IMR-90 (cell line): ENCODE measurements at regions not wholly inside any gene's neighbourhood (a gene's known extent, or its start where the extent isn't known, plus 50 kb on each side); places are given as distances from the start of the nearest gene placed in this dataset.

ENCODE experiments used
- ATAC-seq: fragments of 200-7000 bp; cut with Tn5 transposase; 2 replicates; pipeline ENCODE4 v1.9.1; 2020; ENCODE audit warnings: low read depth, mild to moderate bottlenecking, moderate library complexity
- BruUV-seq: library from RNA; stranded (reverse); fragments of 400-500 nt; replicated peaks from 2 replicates; lab custom pipeline; 2021; lab: Mats Ljungman, UMichigan
- CTCF ChIA-PET: fragments of 300-600 bp; formaldehyde crosslinking; extraction: SDS; loops from one replicate; lab custom pipeline; 2021; ENCODE audit warnings: antibody characterized with exemption; lab: Yijun Ruan, JAX
- POLR2A ChIA-PET: fragments of 300-600 bp; sonication (Branson Sonifier 250); formaldehyde crosslinking; loops from one replicate; lab custom pipeline; 2022; ENCODE audit warnings: antibody characterized with exemption; ENCODE audit not compliant: unreplicated experiment; lab: Charles Lee
- DNase-seq: peaks from one replicate; pipeline ENCODE4 v3.0.0; 2013
- H2AFZ ChIP-seq: replicated peaks from 2 replicates; pipeline ENCODE3; 2013; ENCODE audit warnings: low read length, mild to moderate bottlenecking; ENCODE audit not compliant: poor library complexity
- H2AK5ac ChIP-seq: 2 replicates; pipeline ENCODE4 v1.6.1; 2013; ENCODE audit warnings: low read depth, low read length, inconsistent platforms
- H2AK9ac ChIP-seq: replicated peaks from 2 replicates; pipeline ENCODE3; 2013; ENCODE audit warnings: mild to moderate bottlenecking, low read depth, low read length, moderate library complexity; ENCODE audit not compliant: poor library complexity
- H2BK120ac ChIP-seq: 2 replicates; pipeline ENCODE4 v1.6.1; 2013; ENCODE audit warnings: low read depth, low read length, inconsistent platforms
- H2BK15ac ChIP-seq: 3 replicates; pipeline ENCODE4 v1.6.1; 2013; ENCODE audit warnings: low read depth, low read length, inconsistent platforms
- H2BK20ac ChIP-seq: 2 replicates; pipeline ENCODE4 v1.6.1; 2013; ENCODE audit warnings: low read depth, mild to moderate bottlenecking, inconsistent platforms, low read length, moderate library complexity
- H2BK5ac ChIP-seq: 2 replicates; pipeline ENCODE4 v1.6.1; 2013; ENCODE audit warnings: mild to moderate bottlenecking, low read depth, low read length, inconsistent platforms; ENCODE audit not compliant: poor library complexity, severe bottlenecking
- H3K14ac ChIP-seq: replicated peaks from 2 replicates; pipeline ENCODE4 v1.6.1; 2013; ENCODE audit warnings: low read depth, low read length, inconsistent platforms
- H3K18ac ChIP-seq: 2 replicates; pipeline ENCODE4 v1.6.1; 2013; ENCODE audit warnings: low read depth, low read length, control low read depth
- H3K23ac ChIP-seq: 2 replicates; pipeline ENCODE4 v1.6.1; 2013; ENCODE audit warnings: low read depth, low read length, inconsistent platforms
- H3K27ac ChIP-seq: 2 replicates; pipeline ENCODE4 v1.5.1; 2013; ENCODE audit warnings: mild to moderate bottlenecking, control low read depth, low read length; ENCODE audit not compliant: insufficient read depth
- H3K27me3 ChIP-seq: 2 replicates; pipeline ENCODE4 v1.6.1; 2013; ENCODE audit warnings: low read length; ENCODE audit not compliant: control insufficient read depth, insufficient read depth
- H3K36me3 ChIP-seq: 2 replicates; pipeline ENCODE4 v1.6.1; 2013; ENCODE audit warnings: low read length, mixed read lengths; ENCODE audit not compliant: control insufficient read depth, insufficient read depth
- H3K4ac ChIP-seq: 2 replicates; pipeline ENCODE4 v1.6.1; 2013; ENCODE audit warnings: low read depth, low read length, inconsistent platforms
- H3K4me1 ChIP-seq: 2 replicates; pipeline ENCODE4 v1.6.1; 2013; ENCODE audit warnings: low read length, mixed read lengths; ENCODE audit not compliant: control insufficient read depth, insufficient read depth
- H3K4me2 ChIP-seq: 2 replicates; pipeline ENCODE4 v1.6.1; 2013; ENCODE audit warnings: low read depth, mild to moderate bottlenecking, control low read depth, low read length, moderate library complexity
- H3K4me3 ChIP-seq: 2 replicates; pipeline ENCODE4 v1.5.1; 2013; ENCODE audit warnings: low read depth, mild to moderate bottlenecking, control low read depth, low read length, moderate library complexity; ENCODE audit not compliant: insufficient read depth
- H3K56ac ChIP-seq: 2 replicates; pipeline ENCODE4 v1.6.1; 2013; ENCODE audit warnings: low read length, inconsistent platforms; ENCODE audit not compliant: insufficient read depth; ENCODE audit errors: extremely low read depth
- H3K79me1 ChIP-seq, 2 experiments: 2 replicates each; pipeline ENCODE4 v1.6.1; 2013; ENCODE audit warnings: low read length in 2 of 2, inconsistent platforms in 1 of 2, low read depth in 1 of 2
- H3K9ac ChIP-seq: 2 replicates; pipeline ENCODE4 v1.6.1; 2013; ENCODE audit warnings: low read depth, low read length, control low read depth
- H3K9me1 ChIP-seq: 2 replicates; pipeline ENCODE4 v1.6.1; 2013; ENCODE audit warnings: low read length, inconsistent platforms; ENCODE audit not compliant: insufficient read depth
- H3K9me3 ChIP-seq: 2 replicates; pipeline ENCODE4 v1.6.1; 2013; ENCODE audit warnings: low read length; ENCODE audit not compliant: control insufficient read depth, insufficient read depth
- H4K20me1 ChIP-seq: 2 replicates; pipeline ENCODE4 v1.6.1; 2013; ENCODE audit warnings: low read length, inconsistent platforms; ENCODE audit not compliant: insufficient read depth
- H4K5ac ChIP-seq: 2 replicates; pipeline ENCODE4 v1.6.1; 2013; ENCODE audit warnings: mild to moderate bottlenecking, low read depth, low read length, control low read depth
- H4K8ac ChIP-seq, 2 experiments: 2 replicates each; pipeline ENCODE4 v1.6.1; 2013; ENCODE audit warnings: low read depth in 2 of 2, low read length in 2 of 2, control low read depth in 1 of 2, inconsistent platforms in 1 of 2
- H4K91ac ChIP-seq: 2 replicates; pipeline ENCODE4 v1.6.1; 2013; ENCODE audit warnings: low read depth, low read length, inconsistent platforms; ENCODE audit not compliant: insufficient read depth
- MAZ ChIP-seq: IDR thresholded peaks from 2 replicates; pipeline ENCODE4 v1.6.1; 2012; ENCODE audit warnings: low read depth, mild to moderate bottlenecking, low read length, improper control_type of control experiment, moderate library complexity, borderline replicate concordance
- MXI1 ChIP-seq: IDR thresholded peaks from 2 replicates; pipeline ENCODE4 v1.6.1; 2012; ENCODE audit warnings: low read depth, mild to moderate bottlenecking, low read length, moderate library complexity, borderline replicate concordance
- SMC3 ChIP-seq: fragments of 150-350 bp; IDR thresholded peaks from 2 replicates; pipeline ENCODE4 v1.6.1; 2016; ENCODE audit warnings: low read depth, mild to moderate bottlenecking, antibody characterized with exemption, low read length, moderate library complexity
- WGBS, 2 experiments: methylation state at CpG; one replicate each; pipeline versions ENCODE4 v1.1.5 to v1.1.7; 2013; ENCODE audit warnings: missing lambda C conversion rate in 2 of 2; ENCODE audit not compliant: insufficient read length in 1 of 2; ENCODE audit errors: extremely low coverage in 2 of 2; 5-methylcytosine and 5-hydroxymethylcytosine counted together
- dilution Hi-C: fragments of 300-500 bp; cut with HindIII; formaldehyde crosslinking; loops from one replicate; pipeline ENCODE4 v1.14.3; 2018; ENCODE audit warnings: low sequenced_read_pairs; ENCODE audit not compliant: unreplicated experiment
- in situ Hi-C: fragments of 300-500 bp; cut with MboI; formaldehyde crosslinking; loops from 3 replicates; pipeline ENCODE4 v1.14.3; 2019; ENCODE audit warnings: low sequenced_read_pairs, inconsistent platforms, mixed read lengths
- intact Hi-C: fragments of 100-400 bp; cut with micrococcal nuclease; formaldehyde crosslinking; loops from 2 replicates; pipeline ENCODE4 v1.10.0; 2022
- TF ChIP-seq, protein P1 (sequence below): fragments of 150-350 bp; IDR thresholded peaks from 2 replicates; pipeline ENCODE4 v1.6.1; 2016; ENCODE audit warnings: low read depth, mild to moderate bottlenecking, low read length, moderate library complexity, borderline replicate concordance

DNA sequence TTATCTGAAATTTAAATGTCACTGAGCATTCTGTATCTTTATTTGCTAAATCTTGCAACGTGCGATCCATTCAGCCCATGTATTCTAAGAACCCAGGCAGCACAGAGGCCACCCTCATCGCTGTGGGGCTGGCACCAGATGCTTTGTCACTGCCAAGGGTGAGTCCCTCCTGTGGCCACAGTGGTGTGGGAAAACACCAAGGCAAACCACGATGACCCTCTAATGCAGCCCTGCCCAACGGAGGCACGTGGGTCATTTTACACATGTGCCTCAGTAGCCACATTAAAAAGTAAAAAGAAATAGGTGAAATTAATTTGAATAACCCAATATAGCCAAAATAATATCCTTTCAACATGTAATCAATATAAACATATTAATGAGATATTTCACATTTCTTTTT is 221.7 kb downstream of the UNC5CL start:
- H2AK5ac ChIP-seq, result no peak overlapping the region
- no peaks in the 10 kb centered on the region for H3K4me1 ChIP-seq
- no peak overlapping the region for H3K23ac ChIP-seq
- no peak overlapping the region for H2AFZ ChIP-seq
- H2AK9ac ChIP-seq, result no peak overlapping the region
- ChIA-PET POLR2A (no interaction called here), CTCF (no interaction called here)
- no peak overlapping the region for H3K18ac ChIP-seq
- H3K9me3 ChIP-seq, result no peaks in the 10 kb centered on the region
- no peak for ATAC-seq
- DNase-seq, result no peak
- H3K14ac ChIP-seq, result no peak overlapping the region
- no peak overlapping the region for H4K91ac ChIP-seq
- H3K4ac ChIP-seq, result no peak overlapping the region
- no peak overlapping the region for H2BK120ac ChIP-seq
- dilution Hi-C loops, result no loop called here
- no peak overlapping the region for H2BK15ac ChIP-seq
- TF ChIP-seq SMC3 (no peak), MXI1 (no peak), MAZ (no peak)
- TF ChIP-seq, protein P1, sequence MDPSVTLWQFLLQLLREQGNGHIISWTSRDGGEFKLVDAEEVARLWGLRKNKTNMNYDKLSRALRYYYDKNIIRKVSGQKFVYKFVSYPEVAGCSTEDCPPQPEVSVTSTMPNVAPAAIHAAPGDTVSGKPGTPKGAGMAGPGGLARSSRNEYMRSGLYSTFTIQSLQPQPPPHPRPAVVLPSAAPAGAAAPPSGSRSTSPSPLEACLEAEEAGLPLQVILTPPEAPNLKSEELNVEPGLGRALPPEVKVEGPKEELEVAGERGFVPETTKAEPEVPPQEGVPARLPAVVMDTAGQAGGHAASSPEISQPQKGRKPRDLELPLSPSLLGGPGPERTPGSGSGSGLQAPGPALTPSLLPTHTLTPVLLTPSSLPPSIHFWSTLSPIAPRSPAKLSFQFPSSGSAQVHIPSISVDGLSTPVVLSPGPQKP, result no peak
- H2BK5ac ChIP-seq, result no peak overlapping the region
- in situ Hi-C loops, result no loop called here
- no peaks in the 10 kb centered on the region for H3K27me3 ChIP-seq
- H3K9ac ChIP-seq, result no peak overlapping the region
- BruUV-seq, result no TSS peak
- no peak overlapping the region for H3K56ac ChIP-seq
- 61% methylated on average over 3 of the region's 6 CpGs; no CpG with 5 or more reads in 1 of the 2 experiments for WGBS, 2 experiments
- no peak overlapping the region for H3K4me3 ChIP-seq
- H4K8ac ChIP-seq, result no peak overlapping the region
- no peaks in the 10 kb centered on the region for H3K79me1 ChIP-seq
- no peaks in the 10 kb centered on the region for H3K9me1 ChIP-seq
- no peaks in the 10 kb centered on the region for H4K20me1 ChIP-seq
- no peak overlapping the region for H3K27ac ChIP-seq
- H3K36me3 ChIP-seq, result no peaks in the 10 kb centered on the region
- no peak overlapping the region for H3K4me2 ChIP-seq
- intact Hi-C loops, result no loop called here
- no peak overlapping the region for H2BK20ac ChIP-seq
- H4K5ac ChIP-seq, result no peak overlapping the region
